GM21723 (cell line): ENCODE measurements at regions not wholly inside any gene's neighbourhood (a gene's known extent, or its start where the extent isn't known, plus 50 kb on each side); places are given as distances from the start of the nearest gene placed in this dataset.

Experiments used
- ATAC-seq: cut with Tn5 transposase; IDR thresholded peaks from one replicate; pipeline ENCODE4 v1.9.1; 2021; ENCODE audit warnings: mild to moderate bottlenecking, moderate library complexity; ENCODE audit not compliant: unreplicated experiment

- no peak for ATAC-seq
These were observed 539.5 kb downstream of the TBC1D22A start for GRCh38 chr22:47301820-47302475.

GRCh38 chr22:47300698-47301405, 538.4 kb downstream of the TBC1D22A start:
- no peak for ATAC-seq

GRCh38 chr22:47299863-47300697, 537.6 kb downstream of the TBC1D22A start:
- no peak for ATAC-seq

GRCh38 chr22:47299211-47299862, 536.9 kb downstream of the TBC1D22A start:
- ATAC-seq = no peak

GRCh38 chr22:47298017-47298785, 535.8 kb downstream of the TBC1D22A start:
- no peak for ATAC-seq

- no peak for ATAC-seq
These were observed 535.0 kb downstream of the TBC1D22A start for GRCh38 chr22:47297261-47298016.

GRCh38 chr22:47296405-47297260, 534.2 kb downstream of the TBC1D22A start:
- no peak for ATAC-seq

- ATAC-seq = no peak
These were observed 533.5 kb downstream of the TBC1D22A start for GRCh38 chr22:47295982-47296381.

- ATAC-seq = no peak
These were observed 532.9 kb downstream of the TBC1D22A start for GRCh38 chr22:47295226-47295901.

- ATAC-seq = no peak
These were observed 532.1 kb downstream of the TBC1D22A start for GRCh38 chr22:47294576-47294975.

- no peak for ATAC-seq
These were observed 531.7 kb downstream of the TBC1D22A start for GRCh38 chr22:47294222-47294532.

GRCh38 chr22:47293368-47294221, 531.1 kb downstream of the TBC1D22A start:
- no peak for ATAC-seq

GRCh38 chr22:47292546-47293320, 530.3 kb downstream of the TBC1D22A start:
- ATAC-seq = no peak

GRCh38 chr22:47291565-47292495, 529.4 kb downstream of the TBC1D22A start:
- no peak for ATAC-seq

GRCh38 chr22:47290706-47291430, 528.4 kb downstream of the TBC1D22A start:
- ATAC-seq = no peak
